Heart left ventricle (tissue), 16 donors: ENCODE measurements at regions not wholly inside any gene's neighbourhood (a gene's known extent, or its start where the extent isn't known, plus 50 kb on each side); places are given as distances from the start of the nearest gene placed in this dataset.

ENCODE experiments used
- ATAC-seq, 4 donors: fragments of 200-7000 bp; cut with Tn5 transposase; one replicate each; pipeline ENCODE4 v1.9.1; 2020 to 2022; ENCODE audit warnings: moderate library complexity in 4 of 4, mild to moderate bottlenecking in 3 of 4, moderate number of reproducible peaks in 1 of 4
- DNase-seq, 5 donors: peaks; one replicate each; pipeline ENCODE4 v3.0.0-alpha.2; 2020
- H3K27ac ChIP-seq, 12 donors: fragments of 200-600 bp; sonication (generic) in 4 of 12; one replicate each; pipeline versions ENCODE4 v1.5.0 to v1.8.0; 2016 to 2022; ENCODE audit warnings: mild to moderate bottlenecking in 2 of 12
- H3K27me3 ChIP-seq, 9 donors: fragments of 200-600 bp; sonication (generic) in 2 of 9; one replicate each; pipeline versions ENCODE4 v1.5.1 to v1.8.0; 2016 to 2022; ENCODE audit warnings: mild to moderate bottlenecking in 3 of 9
- H3K36me3 ChIP-seq, 9 donors: fragments of 200-600 bp; sonication (generic) in 2 of 9; one replicate each; pipeline versions ENCODE4 v1.5.0 to v1.8.0; 2018 to 2022; ENCODE audit warnings: mild to moderate bottlenecking in 2 of 9
- H3K4me1 ChIP-seq, 12 donors: fragments of 200-600 bp; sonication (generic) in 4 of 12; one replicate each; pipeline versions ENCODE4 v1.5.0 to v1.8.0; 2016 to 2022; ENCODE audit warnings: mild to moderate bottlenecking in 3 of 12
- H3K4me3 ChIP-seq, 12 donors: fragments of 200-600 bp; sonication (generic) in 4 of 12; one replicate each; pipeline versions ENCODE4 v1.5.0 to v1.8.0; 2017 to 2022; ENCODE audit warnings: mild to moderate bottlenecking in 9 of 12, moderate library complexity in 4 of 12
- H3K9me3 ChIP-seq, 12 donors: fragments of 200-600 bp; sonication (generic) in 4 of 12; one replicate each; pipeline versions ENCODE4 v1.5.0 to v1.8.0; 2016 to 2022; ENCODE audit warnings: mild to moderate bottlenecking in 1 of 12
- POLR2A ChIP-seq, 2 donors: fragments of 450-650 bp; IDR thresholded peaks; one replicate each; pipeline ENCODE4 v1.6.1; 2017; ENCODE audit warnings: antibody characterized with exemption in 2 of 2, mild to moderate bottlenecking in 2 of 2, moderate library complexity in 2 of 2
- WGBS, 4 donors: extraction: QIAGEN DNeasy Blood & Tissue Kit in 2 of 4; methylation state at CpG; one replicate each; pipeline versions ENCODE4 v1.1.5 to v1.1.7; 2013 to 2018; 5-methylcytosine and 5-hydroxymethylcytosine counted together
- intact Hi-C, 10 donors: fragments of 100-400 bp; cut with DNase I; formaldehyde crosslinking; loops; one replicate each; pipeline versions ENCODE4 v1.11.1 to v1.14.2; 2022
- TF ChIP-seq, protein P1 (sequence below), 12 donors: fragments of 200-600 bp; sonication (generic) in 4 of 12; IDR thresholded peaks; one replicate each; pipeline versions ENCODE4 v1.5.0 to v1.8.0; 2018 to 2022; ENCODE audit warnings: antibody characterized with exemption in 12 of 12, mild to moderate bottlenecking in 5 of 12
- donor health status: ischemic (EF 13 %, LVEDD 7.1; RV severe dilation, severe dysfunction).
- donor health status: healthy with polysubstance abuse.
- donor health status: DM: no; HTN: yes; CAD: no.
- donor health status: DM: no; HTN: no; CAD: no.
- donor health status: ischemic (EF 25% LVEDD 6.9; RV normal size, moderate dysfunction).
- donor health status: ischemic (EF 25% LVEDD 5.7; RV mildly dilated, moderate dysfunction).
- donor health status: healthy.
- donor health status: DM: yes; HTN: yes; CAD: no.
- donor health status: ischemic (EF 35%, LVEDD 5.7; RV mildly dilated, moderate dysfunction).
- donor health status: nonischemic (EF 11% LVEDD 7.7; RV severe dilation, severe dysfunction).
- donor health status: DM: yes; HTN: yes; CAD: no.
- donor health status: PGD.
- donor health status: ischemic (EF 29% LVEDD 5.4; RV normal size, mild dysfunction).
- donor health status: nonischemic (EF 23%, LVEDD 6.1; RV moderate dilation, normal function).

DNA sequence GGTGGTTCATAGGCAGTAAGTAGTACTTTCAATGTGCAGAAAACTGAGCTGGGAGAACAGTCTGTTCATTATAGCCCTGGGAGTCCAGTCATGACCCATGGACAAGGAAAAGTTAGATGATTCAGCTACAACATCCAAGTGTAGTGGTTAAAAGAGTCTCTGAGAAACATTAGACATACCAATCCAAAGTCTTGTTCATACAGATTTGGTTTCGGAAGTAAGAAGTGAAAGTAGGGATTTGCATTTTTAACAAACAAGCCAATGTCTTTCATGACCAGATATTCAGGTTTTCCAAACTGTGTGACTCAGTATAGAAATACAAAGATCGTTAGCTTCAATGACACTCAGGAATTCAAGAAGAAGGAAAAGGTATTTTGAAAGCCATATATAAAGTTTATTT is 345.3 kb downstream of the SLITRK1 start:
- Histone ChIP-seq H3K27me3 (no peaks in the 10 kb centered on the region), H3K4me3 (no peak overlapping the region), H3K27ac (no peak overlapping the region), H3K4me1 (no peaks in the 10 kb centered on the region), H3K9me3 (peaks cover 0 to 31% (median 2%) of the 10 kb centered on the region in 12 donors), H3K36me3 (no peaks in the 10 kb centered on the region)
- TF ChIP-seq, protein P1, sequence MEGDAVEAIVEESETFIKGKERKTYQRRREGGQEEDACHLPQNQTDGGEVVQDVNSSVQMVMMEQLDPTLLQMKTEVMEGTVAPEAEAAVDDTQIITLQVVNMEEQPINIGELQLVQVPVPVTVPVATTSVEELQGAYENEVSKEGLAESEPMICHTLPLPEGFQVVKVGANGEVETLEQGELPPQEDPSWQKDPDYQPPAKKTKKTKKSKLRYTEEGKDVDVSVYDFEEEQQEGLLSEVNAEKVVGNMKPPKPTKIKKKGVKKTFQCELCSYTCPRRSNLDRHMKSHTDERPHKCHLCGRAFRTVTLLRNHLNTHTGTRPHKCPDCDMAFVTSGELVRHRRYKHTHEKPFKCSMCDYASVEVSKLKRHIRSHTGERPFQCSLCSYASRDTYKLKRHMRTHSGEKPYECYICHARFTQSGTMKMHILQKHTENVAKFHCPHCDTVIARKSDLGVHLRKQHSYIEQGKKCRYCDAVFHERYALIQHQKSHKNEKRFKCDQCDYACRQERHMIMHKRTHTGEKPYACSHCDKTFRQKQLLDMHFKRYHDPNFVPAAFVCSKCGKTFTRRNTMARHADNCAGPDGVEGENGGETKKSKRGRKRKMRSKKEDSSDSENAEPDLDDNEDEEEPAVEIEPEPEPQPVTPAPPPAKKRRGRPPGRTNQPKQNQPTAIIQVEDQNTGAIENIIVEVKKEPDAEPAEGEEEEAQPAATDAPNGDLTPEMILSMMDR (IDR thresholded peaks at IDR 0.05), result no peak
- no peak for TF ChIP-seq POLR2A (IDR thresholded peaks at IDR 0.05)
- WGBS, 4 donors, result 84 to 88% (median 87%) methylated on average over 2 of the region's 2 CpGs
- DNase-seq (no peak), ATAC-seq (no peak)
- intact Hi-C loops, result no loop called here

DNA sequence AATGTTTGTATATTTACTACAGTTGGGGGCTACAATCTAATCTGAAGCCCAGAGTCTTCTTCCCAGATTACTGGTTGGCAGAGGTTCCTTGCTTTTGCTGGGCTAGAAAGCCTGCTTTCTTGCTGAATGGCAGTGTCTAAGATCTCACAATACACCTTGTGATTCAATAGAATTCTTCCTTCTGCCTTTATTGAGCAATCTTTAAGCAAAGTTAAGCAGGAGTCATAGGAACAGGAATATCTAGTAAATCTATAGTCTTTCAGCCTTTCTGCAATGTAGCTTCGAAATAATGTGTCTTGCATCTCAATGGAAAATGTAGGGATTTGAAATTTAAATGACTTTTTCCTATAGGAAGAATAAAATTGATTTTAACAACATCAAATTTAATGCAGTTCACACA is 346.1 kb downstream of the SLITRK1 start:
- WGBS, 4 donors, result 43 to 61% (median 48%) methylated on average over 1 of the region's 1 CpG
- Histone ChIP-seq H3K4me3 (no peak overlapping the region), H3K9me3 (peaks cover 0 to 23% (median 2%) of the 10 kb centered on the region in 12 donors), H3K36me3 (no peaks in the 10 kb centered on the region), H3K4me1 (no peaks in the 10 kb centered on the region), H3K27me3 (no peaks in the 10 kb centered on the region), H3K27ac (no peak overlapping the region)
- DNase-seq (no peak), ATAC-seq (no peak)
- TF ChIP-seq, protein P1 (IDR thresholded peaks at IDR 0.05), result no peak
- intact Hi-C loops, result no loop called here

DNA sequence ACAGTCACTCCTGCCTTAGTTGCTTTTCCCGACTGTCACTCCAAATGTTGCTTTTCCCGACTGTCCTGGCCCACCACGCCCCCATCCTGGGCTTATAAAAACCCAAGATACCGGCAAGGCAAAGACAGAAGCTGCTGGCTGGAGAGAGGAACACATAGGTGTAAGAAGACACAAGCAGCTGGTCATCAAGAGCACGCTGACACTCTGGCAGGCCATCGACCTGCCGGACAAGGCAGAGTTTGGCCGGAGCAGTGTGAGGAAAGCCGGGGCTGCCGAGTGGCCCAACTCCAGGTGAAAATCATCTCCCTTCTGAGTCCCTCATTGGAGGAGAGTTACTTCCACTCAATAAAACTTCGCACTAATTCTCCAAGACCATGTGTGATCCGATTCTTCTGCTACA is 349.5 kb downstream of the SLITRK1 start:
- Histone ChIP-seq H3K4me3 (no peak overlapping the region), H3K36me3 (no peaks in the 10 kb centered on the region), H3K9me3 (peaks cover 0 to 5% (median 0%) of the 10 kb centered on the region in 12 donors), H3K27ac (no peak overlapping the region), H3K27me3 (no peaks in the 10 kb centered on the region), H3K4me1 (no peaks in the 10 kb centered on the region)
- intact Hi-C loops, result no loop called here
- no peak for ATAC-seq
- DNase-seq, result no peak
- 86 to 90% (median 89%) methylated on average over 12 of the region's 12 CpGs for WGBS, 4 donors
- no peak for TF ChIP-seq POLR2A (IDR thresholded peaks at IDR 0.05)
- TF ChIP-seq, protein P1 (IDR thresholded peaks at IDR 0.05), result no peak

DNA sequence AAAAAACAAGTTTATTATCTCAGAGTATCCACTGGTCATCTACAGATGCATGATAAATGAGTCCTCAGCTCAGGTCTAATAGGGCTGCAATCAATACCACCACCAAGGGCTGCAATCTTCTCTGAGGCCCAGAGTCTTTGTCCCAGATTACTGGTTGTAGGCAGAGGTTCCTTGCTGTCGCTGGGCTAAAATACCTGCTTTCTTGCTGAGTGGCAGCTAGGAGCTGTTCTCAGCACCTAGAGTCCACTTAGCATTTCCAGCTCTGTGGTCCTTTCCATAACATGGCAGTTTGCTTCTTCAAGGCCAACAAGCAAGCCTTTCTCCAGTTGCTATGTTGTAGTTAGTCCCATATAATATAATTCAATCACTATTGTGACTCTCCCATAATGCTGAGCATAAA is 351.3 kb downstream of the SLITRK1 start:
- no peak for TF ChIP-seq POLR2A (IDR thresholded peaks at IDR 0.05)
- TF ChIP-seq, protein P1 (IDR thresholded peaks at IDR 0.05), result no peak
- ATAC-seq (no peak), DNase-seq (no peak)
- Histone ChIP-seq H3K9me3 (no peaks in the 10 kb centered on the region), H3K4me1 (no peaks in the 10 kb centered on the region), H3K4me3 (no peak overlapping the region), H3K36me3 (no peaks in the 10 kb centered on the region), H3K27me3 (no peaks in the 10 kb centered on the region), H3K27ac (no peak overlapping the region)
- intact Hi-C loops, result no loop called here
- 28 to 45% (median 43%) methylated on average over 1 of the region's 1 CpG for WGBS, 4 donors
